GM21825 (cell line): ENCODE measurements at regions not wholly inside any gene's neighbourhood (a gene's known extent, or its start where the extent isn't known, plus 50 kb on each side); places are given as distances from the start of the nearest gene placed in this dataset.
"Not testable (repeated sequence)": the region's sequence is repeated elsewhere in the genome, so short reads cannot be mapped to it uniquely, and the experiment has no call there.

Experiments used
- ATAC-seq: cut with Tn5 transposase; IDR thresholded peaks from one replicate; pipeline ENCODE4 v1.9.1; 2021; ENCODE audit warnings: mild to moderate bottlenecking, moderate library complexity; ENCODE audit not compliant: unreplicated experiment

DNA sequence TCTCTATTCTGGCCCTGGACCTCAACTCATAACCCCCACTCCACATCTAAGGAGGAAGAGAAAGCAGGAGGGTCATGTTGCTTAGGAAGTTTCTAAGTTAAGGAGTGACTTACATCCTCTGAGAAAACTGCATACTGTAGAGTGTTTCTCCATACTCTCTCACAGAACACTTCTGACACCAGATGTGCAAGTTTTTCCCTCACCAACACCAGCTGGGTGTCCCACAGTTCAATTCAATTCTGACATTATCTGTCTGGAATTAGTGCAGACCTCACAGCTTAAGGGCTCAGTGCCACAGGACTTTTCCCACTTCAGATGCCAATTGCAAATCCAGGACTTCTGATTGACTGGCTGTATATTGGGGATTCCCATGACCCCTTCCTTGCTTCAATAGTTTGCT lies 89.0 kb upstream of the SFRP2 start:
- no peak for ATAC-seq

GRCh38 chr4:153873741-153874140 lies 84.9 kb upstream of the SFRP2 start:
- no peak for ATAC-seq

DNA sequence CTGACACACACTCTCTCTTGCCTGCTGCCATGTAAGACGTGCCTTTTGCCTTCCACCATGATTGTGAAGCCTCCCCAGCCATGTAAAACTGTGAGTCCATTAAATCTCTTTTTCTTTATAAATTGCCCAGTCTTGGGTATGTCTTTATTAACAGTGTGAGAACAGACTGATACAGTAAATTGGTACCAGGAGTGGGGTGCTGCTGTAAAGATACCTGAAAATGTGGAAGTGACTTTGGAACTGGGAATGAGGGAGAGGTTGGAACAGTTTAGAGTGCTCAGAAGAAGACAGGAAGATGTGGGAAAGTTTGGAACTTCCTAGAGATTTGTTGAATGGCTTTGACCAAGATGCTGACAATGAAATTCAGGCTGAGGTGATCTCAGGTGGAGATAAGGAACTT lies 77.9 kb upstream of the SFRP2 start:
- not testable (repeated sequence) for ATAC-seq

DNA sequence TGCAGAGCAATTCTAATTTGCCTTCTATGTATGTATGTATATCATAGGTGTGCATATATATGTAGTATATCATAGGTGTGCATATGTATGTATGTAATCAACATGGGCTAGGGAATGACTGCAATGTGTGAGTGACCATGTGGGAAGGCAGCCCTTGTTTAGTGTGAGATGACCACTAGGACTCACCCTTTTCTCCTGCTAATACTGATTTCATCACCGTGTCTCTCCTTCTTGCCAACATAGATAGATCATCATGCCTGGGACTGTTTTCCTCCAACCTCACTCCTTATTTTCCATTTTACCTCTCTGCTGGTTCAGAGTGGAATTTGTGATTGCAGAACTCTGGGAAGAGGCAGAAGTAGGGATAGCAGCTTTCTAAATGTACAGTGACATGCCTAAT lies 63.6 kb upstream of the SFRP2 start:
- no peak for ATAC-seq

GRCh38 chr4:153850533-153851280 lies 61.8 kb upstream of the SFRP2 start:
- ATAC-seq, result no peak

DNA sequence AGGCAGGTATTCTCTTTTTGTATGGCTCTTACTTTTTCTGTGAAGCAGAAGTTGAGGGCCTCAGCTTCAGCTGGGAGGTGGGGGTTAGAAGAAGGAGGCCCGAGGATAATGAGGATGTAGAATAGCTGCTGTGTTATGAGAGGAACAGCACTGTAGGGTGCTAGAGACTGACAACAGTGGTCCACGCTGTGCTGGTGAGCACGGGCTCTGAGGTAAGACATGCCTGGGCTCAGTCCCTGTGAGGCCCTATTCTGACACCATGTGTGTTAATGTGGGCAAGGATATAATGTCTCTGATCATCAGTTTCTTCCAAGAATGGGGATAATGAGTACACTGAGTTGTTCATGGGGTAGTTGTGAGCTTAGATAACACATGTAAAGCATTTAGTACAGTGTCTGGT lies 55.3 kb upstream of the SFRP2 start:
- no peak for ATAC-seq
